ENCODE measurements at regions not wholly inside any gene's neighbourhood (a gene's known extent, or its start where the extent isn't known, plus 50 kb on each side); places are given as distances from the start of the nearest gene placed in this dataset.

DNA sequence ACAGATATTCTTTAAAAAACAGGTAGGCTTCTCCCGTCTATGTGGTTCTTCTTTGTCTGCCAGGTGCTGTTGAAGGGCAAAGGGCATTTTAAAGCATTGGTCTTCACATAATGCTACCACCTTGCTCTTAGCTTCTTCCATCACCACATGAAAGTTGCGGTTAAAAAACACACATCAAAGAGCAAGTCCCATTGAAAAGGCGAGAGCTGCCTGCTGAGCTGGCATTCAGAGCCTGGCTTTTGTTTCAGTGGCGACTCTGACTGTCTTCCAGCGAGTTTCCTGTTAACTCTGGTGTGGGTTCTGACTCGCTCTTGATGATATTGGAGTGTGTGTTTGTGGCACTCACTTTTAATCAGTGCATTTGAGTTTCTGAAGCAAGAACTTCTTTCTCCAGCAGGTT lies 624.9 kb upstream of the FANCL start:
- Histone ChIP-seq H3K36me3 (ENCODE audit: insufficient read depth, low read length) (no peaks in the 10 kb centered on the region), H3K27me3 (ENCODE audit: insufficient read depth, low read length) (no peaks in the 10 kb centered on the region), H3K4me1 (ENCODE audit: insufficient read depth, low read length) (no peaks in the 10 kb centered on the region), H3K9me3 (ENCODE audit: low read depth, low read length) (peaks cover 2% of the 10 kb centered on the region), H2AFZ (ENCODE audit: low read length) (no peak overlapping the region), H3K79me2 (ENCODE audit: insufficient read depth, low read length) (no peaks in the 10 kb centered on the region), H3K27ac (ENCODE audit: low read depth, low read length) (no peak overlapping the region), H3K4me2 (ENCODE audit: insufficient read depth, low read length) (no peak overlapping the region), H3K4me3 (ENCODE audit: insufficient read depth, low read length) (no peak overlapping the region), H4K20me1 (ENCODE audit: insufficient read depth, low read length) (no peaks in the 10 kb centered on the region)
- DNase-seq (ENCODE audit: insufficient read length, low spot score, missing footprints) = no peak
- TF ChIP-seq, protein P1, sequence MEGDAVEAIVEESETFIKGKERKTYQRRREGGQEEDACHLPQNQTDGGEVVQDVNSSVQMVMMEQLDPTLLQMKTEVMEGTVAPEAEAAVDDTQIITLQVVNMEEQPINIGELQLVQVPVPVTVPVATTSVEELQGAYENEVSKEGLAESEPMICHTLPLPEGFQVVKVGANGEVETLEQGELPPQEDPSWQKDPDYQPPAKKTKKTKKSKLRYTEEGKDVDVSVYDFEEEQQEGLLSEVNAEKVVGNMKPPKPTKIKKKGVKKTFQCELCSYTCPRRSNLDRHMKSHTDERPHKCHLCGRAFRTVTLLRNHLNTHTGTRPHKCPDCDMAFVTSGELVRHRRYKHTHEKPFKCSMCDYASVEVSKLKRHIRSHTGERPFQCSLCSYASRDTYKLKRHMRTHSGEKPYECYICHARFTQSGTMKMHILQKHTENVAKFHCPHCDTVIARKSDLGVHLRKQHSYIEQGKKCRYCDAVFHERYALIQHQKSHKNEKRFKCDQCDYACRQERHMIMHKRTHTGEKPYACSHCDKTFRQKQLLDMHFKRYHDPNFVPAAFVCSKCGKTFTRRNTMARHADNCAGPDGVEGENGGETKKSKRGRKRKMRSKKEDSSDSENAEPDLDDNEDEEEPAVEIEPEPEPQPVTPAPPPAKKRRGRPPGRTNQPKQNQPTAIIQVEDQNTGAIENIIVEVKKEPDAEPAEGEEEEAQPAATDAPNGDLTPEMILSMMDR (IDR thresholded peaks at IDR 0.05; ENCODE audit: extremely low read depth, low read depth, low read length) = no peak

- no peak for DNase-seq (ENCODE audit: insufficient read length, low spot score, missing footprints)
- Histone ChIP-seq H3K9me3 (ENCODE audit: low read depth, low read length) (peaks cover 2% of the 10 kb centered on the region), H4K20me1 (ENCODE audit: insufficient read depth, low read length) (no peaks in the 10 kb centered on the region), H3K4me1 (ENCODE audit: insufficient read depth, low read length) (no peaks in the 10 kb centered on the region), H3K27ac (ENCODE audit: low read depth, low read length) (no peak overlapping the region), H3K79me2 (ENCODE audit: insufficient read depth, low read length) (no peaks in the 10 kb centered on the region), H2AFZ (ENCODE audit: low read length) (no peak overlapping the region), H3K36me3 (ENCODE audit: insufficient read depth, low read length) (no peaks in the 10 kb centered on the region), H3K4me3 (ENCODE audit: insufficient read depth, low read length) (no peak overlapping the region), H3K4me2 (ENCODE audit: insufficient read depth, low read length) (no peak overlapping the region), H3K27me3 (ENCODE audit: insufficient read depth, low read length) (no peaks in the 10 kb centered on the region)
- TF ChIP-seq, protein P1 (IDR thresholded peaks at IDR 0.05; ENCODE audit: extremely low read depth, low read depth, low read length) = no peak
Observed at GRCh38 chr2:58865436-58865835, 624.3 kb upstream of the FANCL start.

GRCh38 chr2:58862244-58862643 lies 621.1 kb upstream of the FANCL start:
- H3K36me3 ChIP-seq (ENCODE audit: insufficient read depth, low read length) = no peaks in the 10 kb centered on the region
- no peaks in the 10 kb centered on the region for H3K4me1 ChIP-seq (ENCODE audit: insufficient read depth, low read length)
- no peak for DNase-seq (ENCODE audit: insufficient read length, low spot score, missing footprints)

DNA sequence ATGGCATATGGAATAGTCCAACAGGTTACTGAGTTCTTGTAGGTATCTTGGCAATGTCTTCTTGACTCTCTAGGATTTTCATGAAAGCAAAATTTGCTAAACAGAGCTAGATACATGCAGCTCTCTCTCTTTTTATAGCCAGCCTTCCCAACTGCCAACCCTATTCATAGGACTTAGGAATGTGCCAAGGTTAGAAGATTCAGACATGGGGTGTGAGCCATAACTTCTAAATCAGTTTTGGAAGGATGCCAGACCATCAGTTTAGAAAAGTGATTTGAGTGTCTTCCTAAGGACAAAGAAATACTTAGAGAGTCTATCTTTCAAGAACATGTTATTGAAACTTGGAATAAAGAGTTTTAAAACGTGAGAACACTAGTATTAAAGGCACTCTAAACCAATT lies 619.5 kb upstream of the FANCL start:
- H4K20me1 ChIP-seq (ENCODE audit: insufficient read depth, low read length) = no peaks in the 10 kb centered on the region
- no peak overlapping the region for H3K27ac ChIP-seq (ENCODE audit: low read depth, low read length)
- H3K79me2 ChIP-seq (ENCODE audit: insufficient read depth, low read length) = no peaks in the 10 kb centered on the region
- no peak overlapping the region for H3K4me3 ChIP-seq (ENCODE audit: insufficient read depth, low read length)
- TF ChIP-seq, protein P1 (IDR thresholded peaks at IDR 0.05; ENCODE audit: extremely low read depth, low read depth, low read length) = no peak
- DNase-seq (ENCODE audit: insufficient read length, low spot score, missing footprints) = no peak
- no peak overlapping the region for H3K4me2 ChIP-seq (ENCODE audit: insufficient read depth, low read length)
- H3K9me3 ChIP-seq (ENCODE audit: low read depth, low read length) = peaks cover 2% of the 10 kb centered on the region
- H2AFZ ChIP-seq (ENCODE audit: low read length) = no peak overlapping the region
- H3K4me1 ChIP-seq (ENCODE audit: insufficient read depth, low read length) = no peaks in the 10 kb centered on the region
- H3K27me3 ChIP-seq (ENCODE audit: insufficient read depth, low read length) = no peaks in the 10 kb centered on the region
- H3K36me3 ChIP-seq (ENCODE audit: insufficient read depth, low read length) = no peaks in the 10 kb centered on the region

More at GRCh38 chr2:58862244-58862643, 621.1 kb upstream of the FANCL start:
- no peaks in the 10 kb centered on the region for H3K79me2 ChIP-seq (ENCODE audit: insufficient read depth, low read length)
- TF ChIP-seq, protein P1 (IDR thresholded peaks at IDR 0.05; ENCODE audit: extremely low read depth, low read depth, low read length) = no peak
- peaks cover 2% of the 10 kb centered on the region for H3K9me3 ChIP-seq (ENCODE audit: low read depth, low read length)
- no peak overlapping the region for H3K27ac ChIP-seq (ENCODE audit: low read depth, low read length)
- H3K27me3 ChIP-seq (ENCODE audit: insufficient read depth, low read length) = no peaks in the 10 kb centered on the region
- no peak overlapping the region for H3K4me3 ChIP-seq (ENCODE audit: insufficient read depth, low read length)
- H2AFZ ChIP-seq (ENCODE audit: low read length) = no peak overlapping the region
- no peak overlapping the region for H3K4me2 ChIP-seq (ENCODE audit: insufficient read depth, low read length)
- H4K20me1 ChIP-seq (ENCODE audit: insufficient read depth, low read length) = no peaks in the 10 kb centered on the region

All from osteoblast (primary cell).